Mucosa of descending colon (tissue), 3 donors: ENCODE measurements at regions not wholly inside any gene's neighbourhood (a gene's known extent, or its start where the extent isn't known, plus 50 kb on each side); places are given as distances from the start of the nearest gene placed in this dataset.

ENCODE experiments used
- ATAC-seq: fragments of 200-7000 bp; cut with Tn5 transposase; one replicate; pipeline ENCODE4 v1.9.1; 2020; ENCODE audit warnings: mild to moderate bottlenecking, moderate library complexity
- DNase-seq, 3 donors: peaks; one replicate each; pipeline ENCODE4 v3.0.0-alpha.2; 2020
- H3K36me3 ChIP-seq: fragments of 200-600 bp; one replicate; pipeline ENCODE4 v1.8.0; 2021; ENCODE audit warnings: low read depth, mild to moderate bottlenecking
- H3K4me1 ChIP-seq: fragments of 200-600 bp; one replicate; pipeline ENCODE4 v1.8.0; 2021; ENCODE audit warnings: low read depth, mild to moderate bottlenecking
- H3K4me3 ChIP-seq: fragments of 200-600 bp; one replicate; pipeline ENCODE4 v1.8.0; 2021; ENCODE audit warnings: mild to moderate bottlenecking
- H3K9me3 ChIP-seq: fragments of 200-600 bp; one replicate; pipeline ENCODE4 v1.8.0; 2021; ENCODE audit warnings: mild to moderate bottlenecking
- intact Hi-C, 2 donors: fragments of 100-400 bp; cut with DNase I in 1 of 2; cut with micrococcal nuclease in 1 of 2; formaldehyde crosslinking; loops; one replicate each; pipeline versions ENCODE4 v1.11.0 to v1.11.1; 2022; cut with DNase I, micrococcal nuclease
- TF ChIP-seq, protein P1 (sequence below): fragments of 200-600 bp; IDR thresholded peaks from one replicate; pipeline ENCODE4 v1.8.0; 2022; ENCODE audit warnings: antibody characterized with exemption, mild to moderate bottlenecking
- donor health status: DM: no; HTN: no; CAD: no; lungs with moderate emphysema.
- donor health status: DM: no; HTN: no; CAD: no.
- donor health status: DM: no; HTN: yes; CAD: no.

DNA sequence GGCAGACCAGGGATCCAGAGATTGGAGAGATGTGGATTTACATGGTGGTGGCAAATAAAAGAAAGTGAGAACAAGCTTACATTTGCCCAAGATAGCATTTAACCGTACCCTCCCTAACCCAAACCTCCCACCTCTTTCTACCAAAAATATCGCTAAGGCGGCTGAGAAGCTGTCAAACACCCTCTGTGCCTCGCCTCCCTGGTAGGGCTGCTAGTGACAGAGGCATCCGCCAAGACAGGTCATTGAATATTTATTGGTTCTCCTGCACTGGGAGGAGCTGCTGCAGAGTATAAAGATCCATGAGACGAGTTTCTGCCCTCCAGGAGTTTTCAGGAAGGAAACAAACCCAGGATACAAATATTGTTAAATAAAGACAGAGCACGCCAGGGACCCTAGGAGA lies 107.3 kb upstream of the TMC3 start:
- Histone ChIP-seq H3K9me3 (no peaks in the 10 kb centered on the region), H3K36me3 (no peaks in the 10 kb centered on the region), H3K4me1 (no peaks in the 10 kb centered on the region), H3K4me3 (no peak overlapping the region)
- TF ChIP-seq, protein P1, sequence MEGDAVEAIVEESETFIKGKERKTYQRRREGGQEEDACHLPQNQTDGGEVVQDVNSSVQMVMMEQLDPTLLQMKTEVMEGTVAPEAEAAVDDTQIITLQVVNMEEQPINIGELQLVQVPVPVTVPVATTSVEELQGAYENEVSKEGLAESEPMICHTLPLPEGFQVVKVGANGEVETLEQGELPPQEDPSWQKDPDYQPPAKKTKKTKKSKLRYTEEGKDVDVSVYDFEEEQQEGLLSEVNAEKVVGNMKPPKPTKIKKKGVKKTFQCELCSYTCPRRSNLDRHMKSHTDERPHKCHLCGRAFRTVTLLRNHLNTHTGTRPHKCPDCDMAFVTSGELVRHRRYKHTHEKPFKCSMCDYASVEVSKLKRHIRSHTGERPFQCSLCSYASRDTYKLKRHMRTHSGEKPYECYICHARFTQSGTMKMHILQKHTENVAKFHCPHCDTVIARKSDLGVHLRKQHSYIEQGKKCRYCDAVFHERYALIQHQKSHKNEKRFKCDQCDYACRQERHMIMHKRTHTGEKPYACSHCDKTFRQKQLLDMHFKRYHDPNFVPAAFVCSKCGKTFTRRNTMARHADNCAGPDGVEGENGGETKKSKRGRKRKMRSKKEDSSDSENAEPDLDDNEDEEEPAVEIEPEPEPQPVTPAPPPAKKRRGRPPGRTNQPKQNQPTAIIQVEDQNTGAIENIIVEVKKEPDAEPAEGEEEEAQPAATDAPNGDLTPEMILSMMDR = no peak
- intact Hi-C loops = no loop called here
- DNase-seq (no peak), ATAC-seq (no peak)

DNA sequence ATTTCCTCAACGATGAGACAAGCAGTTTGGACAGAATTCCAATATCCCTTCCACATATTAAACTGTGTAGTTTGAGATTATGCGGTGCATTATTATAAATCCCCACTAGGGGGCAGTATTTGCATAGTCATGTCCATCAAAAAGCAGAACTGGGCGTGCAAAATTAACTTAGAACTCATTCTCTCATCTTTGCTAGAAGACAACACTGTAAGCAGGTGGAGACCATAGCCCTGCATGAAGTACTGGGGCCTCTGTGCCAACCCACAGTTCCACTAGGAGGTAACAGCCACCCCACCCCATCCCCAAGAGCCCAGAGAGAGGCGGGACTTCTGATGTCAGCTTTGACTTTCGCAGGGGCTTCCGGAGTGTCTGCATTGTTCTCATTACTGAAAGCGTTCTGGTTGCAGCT lies 106.6 kb upstream of the TMC3 start:
- H3K4me1 ChIP-seq = no peaks in the 10 kb centered on the region
- H3K4me3 ChIP-seq = no peak overlapping the region
- H3K36me3 ChIP-seq = no peaks in the 10 kb centered on the region
- DNase-seq (peak in 1 of 3 donors; percentile 79), ATAC-seq (peak; percentile 74)
- TF ChIP-seq, protein P1 = peak; percentile 75
- no peaks in the 10 kb centered on the region for H3K9me3 ChIP-seq
- intact Hi-C loops = no loop called here

DNA sequence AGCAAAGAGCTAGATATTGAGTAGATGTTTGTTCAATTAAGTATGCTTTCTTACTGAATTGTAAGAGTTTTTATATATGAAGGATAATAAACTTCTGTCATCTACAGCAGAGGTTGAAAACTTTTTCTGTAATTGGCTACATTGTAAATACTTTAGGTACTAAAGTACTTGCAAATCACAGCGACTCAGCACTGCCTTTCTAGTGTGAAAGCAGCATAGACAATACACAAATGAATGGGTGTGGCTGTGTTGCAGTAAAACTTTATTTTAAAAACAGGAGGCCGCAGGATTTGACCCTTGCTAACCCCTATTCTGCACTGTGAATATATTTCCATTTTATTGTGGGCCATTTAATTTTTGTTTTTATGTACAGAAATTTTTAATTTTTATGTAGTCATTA lies 104.3 kb upstream of the TMC3 start:
- intact Hi-C loops = no loop called here
- no peaks in the 10 kb centered on the region for H3K36me3 ChIP-seq

DNA sequence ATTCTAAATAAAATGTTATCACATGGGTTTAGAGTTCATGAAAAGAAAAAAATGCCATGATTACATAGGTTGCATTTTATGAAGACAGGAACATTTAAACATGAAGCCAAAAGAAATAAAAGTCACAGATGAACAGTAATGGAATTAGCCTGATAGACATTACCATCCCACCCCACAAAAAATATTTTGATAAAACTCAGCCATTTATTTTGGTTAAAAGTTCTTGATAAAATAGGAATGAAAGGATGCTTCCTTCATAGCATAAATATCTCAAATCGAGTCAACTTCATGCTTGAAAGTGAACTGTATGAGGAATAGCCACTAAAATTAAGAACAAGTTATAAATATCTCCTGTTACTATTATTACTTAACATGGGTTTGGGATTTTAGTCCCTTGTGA lies 101.9 kb upstream of the TMC3 start:
- intact Hi-C loops = no loop called here
- DNase-seq (no peak), ATAC-seq (no peak)
- no peak overlapping the region for H3K4me3 ChIP-seq
- no peaks in the 10 kb centered on the region for H3K4me1 ChIP-seq
- TF ChIP-seq, protein P1 = no peak
- no peaks in the 10 kb centered on the region for H3K36me3 ChIP-seq
- H3K9me3 ChIP-seq = no peaks in the 10 kb centered on the region

More for the DNA sequence above, 104.3 kb upstream of the TMC3 start:
- no peak for ATAC-seq
- H3K9me3 ChIP-seq = no peaks in the 10 kb centered on the region
- H3K4me1 ChIP-seq = no peaks in the 10 kb centered on the region
- TF ChIP-seq, protein P1 = no peak
- no peak overlapping the region for H3K4me3 ChIP-seq
- no peak for DNase-seq

DNA sequence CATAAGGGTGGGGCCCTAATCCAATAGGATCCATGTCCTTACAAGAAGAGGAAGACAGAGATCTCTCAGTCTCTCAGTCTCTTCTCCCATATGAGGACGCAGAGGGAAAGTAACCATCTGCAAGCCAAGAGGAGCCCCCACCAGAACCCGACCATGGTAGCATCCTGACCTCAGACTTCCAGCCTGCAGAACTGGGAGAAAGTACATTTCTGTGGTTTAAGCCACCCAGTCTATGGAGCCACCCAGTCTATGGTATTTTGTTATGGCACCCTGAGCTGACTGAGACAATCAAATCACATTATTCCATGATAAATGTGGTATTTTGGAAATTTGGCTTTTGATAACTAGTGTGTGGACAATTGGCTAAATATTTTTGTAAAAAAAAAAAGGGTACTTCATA lies 101.5 kb upstream of the TMC3 start:
- Histone ChIP-seq H3K36me3 (no peaks in the 10 kb centered on the region), H3K4me3 (no peak overlapping the region), H3K9me3 (no peaks in the 10 kb centered on the region), H3K4me1 (no peaks in the 10 kb centered on the region)
- TF ChIP-seq, protein P1 = no peak
- intact Hi-C loops = no loop called here
- ATAC-seq (no peak), DNase-seq (no peak)

DNA sequence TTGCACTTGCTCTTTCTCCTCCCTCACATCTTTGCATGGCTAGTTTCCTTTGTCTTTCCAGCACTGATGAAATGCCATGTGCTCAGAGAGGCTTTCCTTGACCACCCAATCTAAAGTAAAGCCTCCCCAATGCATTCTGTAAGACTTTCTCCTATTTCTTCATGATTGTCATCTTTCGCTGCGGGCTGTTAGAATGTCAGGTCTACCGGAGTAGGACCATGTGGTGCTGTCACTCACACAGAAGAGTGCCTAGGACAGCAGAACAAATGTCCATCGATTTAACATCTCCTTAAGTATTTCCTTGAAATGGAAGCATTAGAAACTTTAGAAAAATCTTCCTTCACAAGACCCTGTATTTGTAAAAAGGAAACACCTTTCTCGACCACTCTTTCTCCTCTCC lies 99.9 kb upstream of the TMC3 start:
- H3K36me3 ChIP-seq = no peaks in the 10 kb centered on the region
- ATAC-seq (no peak), DNase-seq (no peak)
- H3K4me1 ChIP-seq = no peaks in the 10 kb centered on the region
- no peaks in the 10 kb centered on the region for H3K9me3 ChIP-seq
- intact Hi-C loops = no loop called here
- TF ChIP-seq, protein P1 = no peak
- H3K4me3 ChIP-seq = no peak overlapping the region
